Central memory CD8-positive, alpha-beta T cell (primary cell): ENCODE measurements at regions not wholly inside any gene's neighbourhood (a gene's known extent, or its start where the extent isn't known, plus 50 kb on each side); places are given as distances from the start of the nearest gene placed in this dataset.

Experiments used
- ATAC-seq: fragments of 150-1000 bp; cut with Tn5 transposase; replicated peaks from 2 replicates; pipeline ENCODE4 v1.10.0; 2022; ENCODE audit warnings: mild to moderate bottlenecking, moderate FRiP score, moderate number of reproducible peaks; ENCODE audit not compliant: poor library complexity, severe bottlenecking; ENCODE audit errors: extremely low read depth
- DNase-seq, 2 donors: peaks; one replicate each; pipeline ENCODE4 v3.0.0; 2021; ENCODE audit warnings: low spot score in 2 of 2
- H3K27ac Mint-ChIP-seq: one replicate; pipeline ENCODE4 v1.8.0; 2022; ENCODE audit warnings: low read depth, mild to moderate bottlenecking, moderate library complexity, mixed read lengths
- H3K27me3 Mint-ChIP-seq: one replicate; pipeline ENCODE4 v1.8.0; 2022; ENCODE audit warnings: mixed read lengths
- H3K36me3 Mint-ChIP-seq: one replicate; pipeline ENCODE4 v1.8.0; 2022; ENCODE audit warnings: mild to moderate bottlenecking, moderate library complexity, mixed read lengths; ENCODE audit not compliant: insufficient read depth
- H3K4me1 Mint-ChIP-seq: one replicate; pipeline ENCODE4 v1.8.0; 2022; ENCODE audit warnings: mixed read lengths
- H3K4me3 Mint-ChIP-seq: one replicate; pipeline ENCODE4 v1.8.0; 2022; ENCODE audit warnings: mild to moderate bottlenecking, moderate library complexity, mixed read lengths
- H3K9me3 Mint-ChIP-seq: one replicate; pipeline ENCODE4 v1.8.0; 2022; ENCODE audit warnings: mixed read lengths

GRCh38 chr18:45374236-45374635 lies 241.0 kb upstream of the SLC14A2 start:
- Mint-ChIP-seq H3K36me3 (no peaks in the 10 kb centered on the region), H3K27ac (no peak overlapping the region), H3K9me3 (no peaks in the 10 kb centered on the region)

GRCh38 chr18:45374878-45375630 lies 240.2 kb upstream of the SLC14A2 start:
- peaks cover 77% of the 10 kb centered on the region for H3K27me3 Mint-ChIP-seq
- no peaks in the 10 kb centered on the region for H3K9me3 Mint-ChIP-seq
- no peak overlapping the region for H3K27ac Mint-ChIP-seq
- no peaks in the 10 kb centered on the region for H3K4me1 Mint-ChIP-seq
- H3K4me3 Mint-ChIP-seq = no peak overlapping the region
- DNase-seq = no peak
- no peaks in the 10 kb centered on the region for H3K36me3 Mint-ChIP-seq
- no peak for ATAC-seq

More at GRCh38 chr18:45374236-45374635, 241.0 kb upstream of the SLC14A2 start:
- no peak for ATAC-seq
- H3K4me3 Mint-ChIP-seq = no peak overlapping the region
- no peaks in the 10 kb centered on the region for H3K4me1 Mint-ChIP-seq
- DNase-seq = no peak
- H3K27me3 Mint-ChIP-seq = peaks cover 77% of the 10 kb centered on the region

- H3K4me3 Mint-ChIP-seq = no peak overlapping the region
- H3K36me3 Mint-ChIP-seq = no peaks in the 10 kb centered on the region
- ATAC-seq = no peak
- no peaks in the 10 kb centered on the region for H3K9me3 Mint-ChIP-seq
- H3K27me3 Mint-ChIP-seq = peaks cover 66% of the 10 kb centered on the region
- DNase-seq = no peak
- H3K4me1 Mint-ChIP-seq = no peaks in the 10 kb centered on the region
- no peak overlapping the region for H3K27ac Mint-ChIP-seq
Observed at GRCh38 chr18:45376193-45376592, 239.1 kb upstream of the SLC14A2 start.

GRCh38 chr18:45378308-45378707 lies 237.0 kb upstream of the SLC14A2 start:
- ATAC-seq (no peak), DNase-seq (no peak)
- H3K27me3 Mint-ChIP-seq = peaks cover 59% of the 10 kb centered on the region
- H3K27ac Mint-ChIP-seq = no peak overlapping the region
- no peaks in the 10 kb centered on the region for H3K4me1 Mint-ChIP-seq
- H3K4me3 Mint-ChIP-seq = no peak overlapping the region
- no peaks in the 10 kb centered on the region for H3K9me3 Mint-ChIP-seq
- no peaks in the 10 kb centered on the region for H3K36me3 Mint-ChIP-seq

- Mint-ChIP-seq H3K9me3 (no peaks in the 10 kb centered on the region), H3K4me3 (no peak overlapping the region), H3K27me3 (peaks cover 59% of the 10 kb centered on the region), H3K4me1 (no peaks in the 10 kb centered on the region), H3K36me3 (no peaks in the 10 kb centered on the region), H3K27ac (no peak overlapping the region)
- DNase-seq = no peak
- no peak for ATAC-seq
Observed at GRCh38 chr18:45378933-45379332, 236.3 kb upstream of the SLC14A2 start.

- Mint-ChIP-seq H3K36me3 (no peaks in the 10 kb centered on the region), H3K9me3 (no peaks in the 10 kb centered on the region), H3K4me1 (no peaks in the 10 kb centered on the region), H3K27me3 (peaks cover 66% of the 10 kb centered on the region), H3K27ac (no peak overlapping the region), H3K4me3 (no peak overlapping the region)
- no peak for ATAC-seq
- DNase-seq = no peak
Observed at GRCh38 chr18:45379903-45380302, 235.4 kb upstream of the SLC14A2 start.

GRCh38 chr18:45381282-45381681 lies 234.0 kb upstream of the SLC14A2 start:
- no peaks in the 10 kb centered on the region for H3K4me1 Mint-ChIP-seq
- no peaks in the 10 kb centered on the region for H3K36me3 Mint-ChIP-seq
- no peak overlapping the region for H3K27ac Mint-ChIP-seq
- ATAC-seq (no peak), DNase-seq (no peak)
- no peak overlapping the region for H3K4me3 Mint-ChIP-seq
- no peaks in the 10 kb centered on the region for H3K9me3 Mint-ChIP-seq
- peaks cover 58% of the 10 kb centered on the region for H3K27me3 Mint-ChIP-seq

GRCh38 chr18:45383228-45383627 lies 232.0 kb upstream of the SLC14A2 start:
- Mint-ChIP-seq H3K27me3 (peaks cover 38% of the 10 kb centered on the region), H3K4me1 (no peaks in the 10 kb centered on the region), H3K36me3 (no peaks in the 10 kb centered on the region), H3K4me3 (no peak overlapping the region), H3K27ac (no peak overlapping the region), H3K9me3 (no peaks in the 10 kb centered on the region)
- ATAC-seq (no peak), DNase-seq (no peak)

- H3K36me3 Mint-ChIP-seq = no peaks in the 10 kb centered on the region
- no peaks in the 10 kb centered on the region for H3K9me3 Mint-ChIP-seq
- no peak overlapping the region for H3K4me3 Mint-ChIP-seq
- DNase-seq (peak in 1 of 2 donors; percentile 16), ATAC-seq (no peak)
- no peaks in the 10 kb centered on the region for H3K4me1 Mint-ChIP-seq
- no peak overlapping the region for H3K27ac Mint-ChIP-seq
- H3K27me3 Mint-ChIP-seq = peaks cover 36% of the 10 kb centered on the region
Observed at GRCh38 chr18:45384137-45384961, 230.9 kb upstream of the SLC14A2 start.

GRCh38 chr18:45384962-45385315 lies 230.3 kb upstream of the SLC14A2 start:
- Mint-ChIP-seq H3K27ac (no peak overlapping the region), H3K9me3 (no peaks in the 10 kb centered on the region), H3K4me3 (no peak overlapping the region), H3K27me3 (peaks cover 36% of the 10 kb centered on the region), H3K4me1 (no peaks in the 10 kb centered on the region), H3K36me3 (no peaks in the 10 kb centered on the region)
- DNase-seq (no peak), ATAC-seq (no peak)

GRCh38 chr18:45386041-45386655 lies 229.1 kb upstream of the SLC14A2 start:
- Mint-ChIP-seq H3K9me3 (no peaks in the 10 kb centered on the region), H3K4me1 (no peaks in the 10 kb centered on the region), H3K36me3 (no peaks in the 10 kb centered on the region), H3K27me3 (peaks cover 39% of the 10 kb centered on the region), H3K27ac (no peak overlapping the region), H3K4me3 (no peak overlapping the region)
- no peak for DNase-seq
- ATAC-seq = no peak

GRCh38 chr18:45387229-45387628 lies 228.0 kb upstream of the SLC14A2 start:
- H3K27ac Mint-ChIP-seq = no peak overlapping the region
- no peak for ATAC-seq
- H3K36me3 Mint-ChIP-seq = no peaks in the 10 kb centered on the region
- H3K9me3 Mint-ChIP-seq = no peaks in the 10 kb centered on the region
- no peak for DNase-seq
- H3K4me1 Mint-ChIP-seq = no peaks in the 10 kb centered on the region
- peaks cover 46% of the 10 kb centered on the region for H3K27me3 Mint-ChIP-seq
- no peak overlapping the region for H3K4me3 Mint-ChIP-seq

GRCh38 chr18:45398448-45398847 lies 216.8 kb upstream of the SLC14A2 start:
- no peak for DNase-seq
- H3K9me3 Mint-ChIP-seq = no peaks in the 10 kb centered on the region
- no peak overlapping the region for H3K4me3 Mint-ChIP-seq
- H3K36me3 Mint-ChIP-seq = no peaks in the 10 kb centered on the region
- H3K27me3 Mint-ChIP-seq = peaks cover 68% of the 10 kb centered on the region
- no peak for ATAC-seq
- H3K27ac Mint-ChIP-seq = no peak overlapping the region
- H3K4me1 Mint-ChIP-seq = no peaks in the 10 kb centered on the region
